Peyer's patch (tissue), 4 donors: ENCODE measurements at regions not wholly inside any gene's neighbourhood (a gene's known extent, or its start where the extent isn't known, plus 50 kb on each side); places are given as distances from the start of the nearest gene placed in this dataset.

Experiments used
- DNase-seq, 3 donors: peaks; one replicate each; pipeline ENCODE4 v3.0.0-alpha.2; 2017 to 2019
- H3K27ac ChIP-seq, 4 donors: fragments of 200-600 bp; sonication (generic); one replicate each; pipeline ENCODE4 v1.5.1; 2016 to 2019
- H3K27me3 ChIP-seq, 2 donors: fragments of 200-600 bp; sonication (generic); one replicate each; pipeline ENCODE4 v1.5.1; 2019
- H3K36me3 ChIP-seq, 3 donors: fragments of 200-600 bp; sonication (generic); one replicate each; pipeline ENCODE4 v1.5.1; 2016 to 2019
- H3K4me1 ChIP-seq, 4 donors: fragments of 200-600 bp; sonication (generic); one replicate each; pipeline ENCODE4 v1.5.1; 2016 to 2019
- H3K4me3 ChIP-seq, 4 donors: fragments of 200-600 bp; sonication (generic); 1 replicate in 3 of 4; 2 replicates in 1 of 4; pipeline ENCODE4 v1.5.1; 2016 to 2019; ENCODE audit warnings: mild to moderate bottlenecking in 1 of 4
- H3K9me3 ChIP-seq, 4 donors: fragments of 200-600 bp; sonication (generic); one replicate each; pipeline ENCODE4 v1.5.1; 2016 to 2019; ENCODE audit warnings: mild to moderate bottlenecking in 1 of 4
- POLR2A ChIP-seq, 2 donors: fragments of 450-650 bp; IDR thresholded peaks; one replicate each; pipeline ENCODE4 v1.5.1; 2017; ENCODE audit warnings: antibody characterized with exemption in 2 of 2, mild to moderate bottlenecking in 2 of 2, moderate library complexity in 2 of 2
- TF ChIP-seq, protein P1 (sequence below), 6 experiments: fragments of 450-650 bp in 4 of 6; fragments of 200-600 bp in 2 of 6; sonication (generic) in 1 of 6; IDR thresholded peaks; one replicate each; pipeline ENCODE4 v1.5.1; 2017 to 2019; ENCODE audit warnings: antibody characterized with exemption in 6 of 6, mild to moderate bottlenecking in 3 of 6, moderate library complexity in 1 of 6

DNA sequence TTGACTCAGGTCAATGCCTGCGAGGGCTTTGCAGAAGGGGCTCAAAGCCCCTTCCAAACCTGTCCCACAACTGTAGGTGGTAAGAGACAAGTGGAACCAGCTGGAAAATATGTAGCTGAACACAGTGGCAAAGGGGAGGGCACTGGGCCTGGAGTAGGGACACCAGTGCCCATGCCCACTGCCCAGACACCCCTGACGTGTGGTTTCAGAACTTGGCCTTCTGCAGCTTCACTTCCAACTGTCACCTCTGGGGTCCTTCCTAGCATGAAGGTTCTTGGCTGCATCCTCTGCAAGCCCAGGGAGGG is 233.1 kb upstream of the IRX1 start:
- Histone ChIP-seq H3K27me3 (no peaks in the 10 kb centered on the region), H3K9me3 (no peaks in the 10 kb centered on the region), H3K4me1 (no peaks in the 10 kb centered on the region), H3K4me3 (no peak overlapping the region), H3K27ac (no peak overlapping the region), H3K36me3 (no peaks in the 10 kb centered on the region)
- TF ChIP-seq, protein P1, sequence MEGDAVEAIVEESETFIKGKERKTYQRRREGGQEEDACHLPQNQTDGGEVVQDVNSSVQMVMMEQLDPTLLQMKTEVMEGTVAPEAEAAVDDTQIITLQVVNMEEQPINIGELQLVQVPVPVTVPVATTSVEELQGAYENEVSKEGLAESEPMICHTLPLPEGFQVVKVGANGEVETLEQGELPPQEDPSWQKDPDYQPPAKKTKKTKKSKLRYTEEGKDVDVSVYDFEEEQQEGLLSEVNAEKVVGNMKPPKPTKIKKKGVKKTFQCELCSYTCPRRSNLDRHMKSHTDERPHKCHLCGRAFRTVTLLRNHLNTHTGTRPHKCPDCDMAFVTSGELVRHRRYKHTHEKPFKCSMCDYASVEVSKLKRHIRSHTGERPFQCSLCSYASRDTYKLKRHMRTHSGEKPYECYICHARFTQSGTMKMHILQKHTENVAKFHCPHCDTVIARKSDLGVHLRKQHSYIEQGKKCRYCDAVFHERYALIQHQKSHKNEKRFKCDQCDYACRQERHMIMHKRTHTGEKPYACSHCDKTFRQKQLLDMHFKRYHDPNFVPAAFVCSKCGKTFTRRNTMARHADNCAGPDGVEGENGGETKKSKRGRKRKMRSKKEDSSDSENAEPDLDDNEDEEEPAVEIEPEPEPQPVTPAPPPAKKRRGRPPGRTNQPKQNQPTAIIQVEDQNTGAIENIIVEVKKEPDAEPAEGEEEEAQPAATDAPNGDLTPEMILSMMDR (IDR thresholded peaks at IDR 0.05) = no peak
- no peak for TF ChIP-seq POLR2A (IDR thresholded peaks at IDR 0.05)
- DNase-seq = no peak

DNA sequence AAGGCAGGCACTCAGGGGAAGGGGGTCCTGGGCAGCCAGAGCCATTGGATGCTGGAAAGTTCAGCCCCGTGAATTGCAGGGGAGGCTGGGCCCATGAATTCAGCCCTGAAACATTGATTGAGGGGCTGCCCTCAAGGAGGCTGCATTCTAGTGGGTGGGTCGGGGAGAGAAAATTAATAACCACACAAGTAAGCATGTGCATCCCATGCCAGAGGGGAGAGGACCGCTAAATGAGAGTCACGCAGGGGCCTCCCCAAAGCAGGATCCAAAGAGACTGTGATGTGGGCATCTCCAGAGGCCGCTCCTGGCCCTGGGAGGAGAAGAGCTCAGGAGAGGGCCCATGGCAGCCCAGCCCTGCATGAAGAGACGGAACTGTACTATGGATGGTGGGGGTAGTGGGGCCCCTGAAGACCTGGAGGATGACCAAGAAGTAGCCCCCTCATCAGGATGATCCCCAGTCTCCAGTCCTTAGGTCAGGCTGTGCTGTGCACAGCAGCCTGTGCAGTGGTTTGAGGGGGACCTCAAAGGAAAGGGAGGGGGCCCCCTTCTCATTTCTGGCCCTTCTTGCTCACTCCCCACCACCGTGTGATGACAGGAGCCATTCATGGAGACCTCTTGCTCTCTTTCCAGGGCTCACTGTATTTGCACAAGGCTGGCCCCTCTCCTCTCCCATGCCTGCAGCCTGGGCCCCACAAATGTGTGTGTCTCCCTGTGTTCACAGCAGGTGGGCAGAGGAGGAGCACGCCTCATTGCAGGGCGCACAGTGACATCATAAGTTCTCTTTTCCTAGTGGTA is 233.6 kb upstream of the IRX1 start:
- Histone ChIP-seq H3K27ac (no peak overlapping the region), H3K27me3 (no peaks in the 10 kb centered on the region), H3K36me3 (no peaks in the 10 kb centered on the region), H3K4me3 (no peak overlapping the region), H3K9me3 (no peaks in the 10 kb centered on the region), H3K4me1 (no peaks in the 10 kb centered on the region)
- DNase-seq = no peak
- no peak for TF ChIP-seq POLR2A (IDR thresholded peaks at IDR 0.05)

DNA sequence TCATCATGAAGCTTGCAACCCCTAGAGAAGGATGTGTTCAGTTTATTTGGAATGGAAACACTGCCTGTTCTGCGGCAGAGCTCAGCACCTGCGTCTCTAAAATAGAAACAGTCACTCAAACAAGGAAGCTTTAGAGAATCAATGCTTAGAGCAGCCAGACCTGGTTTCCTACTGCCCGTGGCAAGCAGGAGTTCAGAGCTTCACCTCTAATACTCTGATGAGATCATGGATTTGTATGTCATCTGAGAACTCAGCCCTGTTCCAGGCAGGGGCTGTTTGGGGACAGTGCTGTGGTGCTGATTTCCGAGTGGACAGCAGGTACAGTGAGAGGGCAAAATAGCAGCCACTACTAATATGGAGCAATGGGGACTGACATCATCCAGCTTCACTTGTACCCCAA is 236.0 kb upstream of the IRX1 start:
- TF ChIP-seq POLR2A (IDR thresholded peaks at IDR 0.05) = no peak
- TF ChIP-seq, protein P1 (IDR thresholded peaks at IDR 0.05) = no peak
- Histone ChIP-seq H3K27ac (no peak overlapping the region), H3K4me3 (no peak overlapping the region), H3K9me3 (no peaks in the 10 kb centered on the region), H3K4me1 (no peaks in the 10 kb centered on the region), H3K27me3 (no peaks in the 10 kb centered on the region), H3K36me3 (no peaks in the 10 kb centered on the region)
- DNase-seq = no peak

DNA sequence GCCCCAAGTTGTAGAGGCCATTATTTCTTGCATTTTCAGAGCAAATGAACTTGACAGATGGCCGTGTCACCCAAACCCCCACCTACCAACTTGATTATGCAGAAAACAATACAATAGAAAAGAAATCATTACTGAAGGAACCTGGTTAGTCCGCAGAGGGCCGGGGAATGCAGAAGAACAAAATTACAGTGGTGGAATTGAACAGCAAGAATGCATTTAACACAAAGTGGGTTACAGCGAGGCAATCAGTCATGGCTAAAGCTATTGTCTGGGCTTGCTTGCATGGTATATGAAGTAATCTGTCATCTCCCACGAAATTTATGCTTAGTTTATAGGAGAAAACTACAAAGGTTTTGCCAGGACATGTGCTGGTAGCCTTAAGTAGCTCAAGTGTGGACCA is 238.3 kb upstream of the IRX1 start:
- TF ChIP-seq, protein P1 (IDR thresholded peaks at IDR 0.05) = no peak
- no peak for TF ChIP-seq POLR2A (IDR thresholded peaks at IDR 0.05)
- no peaks in the 10 kb centered on the region for H3K9me3 ChIP-seq
- H3K36me3 ChIP-seq = no peaks in the 10 kb centered on the region
- no peaks in the 10 kb centered on the region for H3K27me3 ChIP-seq
- H3K4me1 ChIP-seq = no peaks in the 10 kb centered on the region
- no peak overlapping the region for H3K27ac ChIP-seq
- no peak overlapping the region for H3K4me3 ChIP-seq
- DNase-seq = no peak

DNA sequence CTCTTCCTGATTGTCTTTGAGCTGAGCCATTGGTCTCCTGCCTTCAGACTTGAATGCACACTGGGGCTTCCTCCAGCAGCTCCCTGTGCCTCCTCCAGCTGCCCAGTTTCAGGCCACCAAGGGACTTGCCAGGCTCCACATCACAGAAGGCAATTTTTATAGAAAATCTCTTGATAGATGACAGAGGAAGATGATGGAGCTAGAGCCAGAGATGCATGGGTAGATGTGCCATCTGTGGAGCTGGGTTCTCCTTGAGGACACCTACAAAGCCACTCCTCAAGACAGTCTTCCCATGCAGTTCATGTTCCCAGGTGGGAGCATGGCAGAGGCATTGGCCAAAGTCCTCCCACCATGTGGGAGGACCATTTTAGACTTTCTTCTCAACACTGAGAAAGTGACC is 239.6 kb upstream of the IRX1 start:
- H3K27ac ChIP-seq = no peak overlapping the region
- no peaks in the 10 kb centered on the region for H3K27me3 ChIP-seq
- no peak for DNase-seq
- H3K36me3 ChIP-seq = no peaks in the 10 kb centered on the region
- H3K4me1 ChIP-seq = no peaks in the 10 kb centered on the region
- no peaks in the 10 kb centered on the region for H3K9me3 ChIP-seq
- TF ChIP-seq, protein P1 (IDR thresholded peaks at IDR 0.05) = no peak
- no peak for TF ChIP-seq POLR2A (IDR thresholded peaks at IDR 0.05)
- H3K4me3 ChIP-seq = no peak overlapping the region

DNA sequence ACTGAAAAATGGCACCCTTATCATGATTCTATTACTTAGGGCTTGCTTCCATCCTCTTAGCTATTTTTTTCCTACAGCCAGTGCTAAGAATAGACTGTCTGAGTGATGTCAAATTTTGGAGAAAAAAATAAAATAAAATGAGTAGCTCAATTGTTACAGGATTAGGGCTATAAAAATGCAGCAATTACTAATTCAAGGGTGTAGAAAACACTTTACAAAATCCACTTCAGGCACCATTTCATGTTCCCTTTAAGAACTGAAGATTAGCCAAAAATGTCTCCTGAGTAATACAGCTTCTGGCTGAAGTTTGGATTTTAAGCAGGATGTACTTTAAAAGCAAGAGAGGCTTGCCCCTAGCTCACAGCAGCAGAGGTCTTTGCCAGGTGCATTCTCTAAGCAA is 240.5 kb upstream of the IRX1 start:
- no peak for DNase-seq
- no peaks in the 10 kb centered on the region for H3K36me3 ChIP-seq
- TF ChIP-seq POLR2A (IDR thresholded peaks at IDR 0.05) = no peak
- TF ChIP-seq, protein P1 (IDR thresholded peaks at IDR 0.05) = no peak
- no peaks in the 10 kb centered on the region for H3K27me3 ChIP-seq
- no peaks in the 10 kb centered on the region for H3K9me3 ChIP-seq
- H3K27ac ChIP-seq = no peak overlapping the region
- H3K4me3 ChIP-seq = no peak overlapping the region
- no peaks in the 10 kb centered on the region for H3K4me1 ChIP-seq
